HG02642 (cell line): ENCODE measurements at regions not wholly inside any gene's neighbourhood (a gene's known extent, or its start where the extent isn't known, plus 50 kb on each side); places are given as distances from the start of the nearest gene placed in this dataset.
A peak's percentile ranks its signal among the peaks of the same experiment; 100 is the strongest.

Source experiments
- ATAC-seq: cut with Tn5 transposase; IDR thresholded peaks from one replicate; pipeline ENCODE4 v1.9.1; 2021; ENCODE audit warnings: mild to moderate bottlenecking; ENCODE audit not compliant: unreplicated experiment, poor library complexity

DNA sequence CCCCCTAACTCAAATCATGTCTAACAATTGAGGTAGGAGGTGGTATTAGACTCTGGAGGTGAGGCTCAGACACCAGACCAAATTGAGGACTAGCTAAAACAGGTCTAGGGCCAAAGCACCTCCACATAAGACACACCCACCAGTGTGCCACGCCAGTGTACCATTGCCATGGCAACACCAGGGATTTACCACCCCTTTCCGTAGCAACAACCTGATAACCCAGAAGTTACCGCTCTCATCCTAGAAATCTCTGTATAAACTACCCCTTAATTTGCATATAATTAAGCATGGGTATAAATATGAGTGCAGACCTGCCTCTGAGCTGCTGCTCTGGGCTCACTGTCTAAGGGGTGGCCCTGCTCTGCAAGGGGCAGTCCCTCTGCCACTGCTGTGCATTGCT is 57.4 kb upstream of the PPP2R5C start:
- ATAC-seq, result no peak

DNA sequence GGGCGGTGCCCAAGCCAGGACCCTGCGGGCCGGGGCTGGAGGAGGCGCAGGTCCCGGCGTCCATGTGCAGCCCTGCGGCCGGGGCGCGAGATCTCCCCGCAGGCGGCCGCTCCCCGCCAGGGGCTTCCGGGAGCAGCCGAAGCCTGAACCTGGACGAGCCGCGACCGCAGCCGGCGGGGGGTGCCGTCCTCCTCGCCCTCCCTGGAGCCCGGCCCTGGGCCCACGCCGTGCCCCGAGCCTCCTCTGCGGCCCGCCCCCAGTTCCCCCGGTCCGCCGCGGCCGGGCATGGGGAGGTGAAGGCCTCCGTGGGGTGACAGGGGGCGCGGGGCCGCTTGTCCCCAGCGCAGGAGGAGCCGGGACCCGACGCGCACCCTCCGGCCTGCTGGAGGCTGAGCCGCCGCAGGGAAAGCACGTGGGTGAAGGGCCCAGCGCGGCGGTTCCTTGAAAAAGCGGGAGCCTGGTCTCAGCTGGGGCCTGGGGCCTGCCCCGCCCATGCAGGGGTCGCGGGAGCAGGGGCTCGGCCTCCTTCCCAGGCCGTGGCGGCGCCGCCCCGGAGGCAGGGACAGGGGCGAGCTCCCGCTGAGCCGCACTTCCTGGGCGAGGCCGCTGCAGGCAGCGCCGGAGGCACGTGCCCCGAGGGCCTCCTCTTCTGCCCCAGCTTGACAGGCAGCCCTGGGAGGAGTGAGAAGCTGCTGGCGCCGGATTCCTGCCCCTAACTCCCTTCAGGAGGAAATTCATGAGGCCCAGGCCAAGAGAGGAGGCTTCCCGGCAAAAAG is 55.6 kb upstream of the PPP2R5C start:
- ATAC-seq, result peak; percentile 54

DNA sequence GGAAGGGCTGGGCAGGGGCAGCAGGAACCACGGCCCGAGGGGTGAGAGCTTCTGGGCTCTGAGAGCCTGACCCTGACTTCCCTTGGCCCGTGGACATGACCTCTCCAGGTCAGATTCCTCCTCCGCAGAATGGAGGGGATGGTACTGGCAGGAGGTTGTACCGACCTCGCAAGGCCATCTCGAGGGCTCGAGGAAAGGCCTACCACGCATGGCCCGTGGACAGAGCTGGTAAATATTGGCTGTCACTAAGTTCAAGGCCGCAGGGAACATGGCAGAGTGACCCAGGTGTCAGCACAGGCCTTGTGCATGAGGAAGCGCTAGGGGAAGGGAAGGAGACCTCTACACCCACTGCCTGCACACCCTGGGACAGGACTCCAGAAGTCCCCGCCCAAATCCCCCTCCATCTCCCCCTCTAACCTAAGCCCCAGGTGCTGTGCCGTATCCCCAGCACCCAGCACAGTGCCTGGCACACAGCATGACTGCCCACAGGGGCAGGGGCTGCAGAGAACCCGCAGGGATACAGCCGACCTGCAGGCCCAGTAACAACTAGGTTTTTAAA is 54.9 kb upstream of the PPP2R5C start:
- no peak for ATAC-seq

DNA sequence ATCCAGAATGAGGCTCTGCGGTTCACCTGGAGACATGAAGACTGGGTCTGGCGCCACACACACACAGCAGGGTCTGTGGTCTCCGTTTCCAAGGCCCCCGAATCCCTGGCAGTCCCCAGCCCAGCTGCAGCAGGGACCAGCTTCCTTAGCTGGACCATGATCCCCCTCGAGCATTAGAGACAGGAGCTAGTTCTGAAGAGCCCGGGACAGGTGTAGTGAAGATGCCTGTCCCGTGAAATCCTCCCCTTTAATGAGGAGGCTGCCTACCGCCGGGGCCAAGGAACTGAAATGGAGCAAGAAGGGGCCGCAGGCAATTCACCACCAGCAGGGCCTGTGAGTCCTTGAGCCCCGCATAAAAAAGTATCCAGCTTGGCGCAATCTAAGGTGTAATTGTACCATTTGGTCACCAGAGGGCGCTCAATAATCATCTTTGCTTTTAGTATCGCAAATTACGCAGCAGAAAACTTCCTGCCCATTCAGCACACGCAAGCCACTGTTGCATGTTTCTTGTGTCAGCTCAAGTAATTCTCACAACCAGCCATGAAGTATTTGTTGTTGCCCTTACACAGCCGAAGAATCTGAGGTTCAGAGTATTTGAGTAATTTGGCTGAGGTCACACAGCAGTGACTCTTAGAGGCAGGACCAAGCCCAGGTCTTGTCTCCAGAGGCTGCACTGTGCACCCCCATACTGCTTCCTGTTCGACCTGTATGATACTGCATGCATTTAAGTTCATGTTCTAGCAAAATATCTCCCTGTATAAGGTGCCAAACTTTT is 54.3 kb upstream of the PPP2R5C start:
- peak; percentile 46 for ATAC-seq

DNA sequence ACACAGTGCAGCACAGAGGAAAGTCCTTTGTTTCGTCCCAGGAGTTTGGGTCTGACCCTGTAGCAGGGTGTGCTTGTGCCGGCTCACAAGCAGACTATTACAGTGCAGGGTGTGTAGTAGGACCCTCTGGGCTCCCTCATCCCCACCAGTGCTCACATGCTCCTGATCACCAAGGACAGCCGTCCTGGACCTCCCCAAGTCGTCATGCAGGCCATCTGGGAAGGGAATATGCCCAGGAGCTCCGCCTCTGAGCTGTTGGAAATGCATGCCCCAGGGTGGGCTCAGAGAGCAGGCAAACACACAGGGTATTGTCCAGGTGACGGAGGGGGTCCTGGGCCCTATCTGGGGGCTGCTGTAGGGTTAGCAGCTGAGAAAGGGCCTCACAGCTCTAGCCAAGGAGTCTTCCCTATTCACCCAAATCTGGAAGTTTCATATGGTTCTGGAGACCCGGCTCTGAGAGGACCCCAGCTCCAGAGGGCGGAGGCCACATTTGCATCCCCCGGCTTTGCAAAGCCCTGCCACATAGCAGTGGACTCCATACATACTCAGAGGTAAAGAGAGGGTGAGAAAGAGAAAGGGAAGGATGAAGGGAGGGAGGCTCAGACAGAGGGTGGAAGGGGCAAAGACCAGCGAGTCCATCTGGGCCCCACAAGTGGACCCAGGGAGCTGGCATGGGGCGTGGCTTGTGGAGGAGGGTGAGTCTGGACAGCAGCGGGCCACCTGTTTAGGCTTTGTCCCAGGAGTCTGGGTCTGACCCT is 53.5 kb upstream of the PPP2R5C start:
- ATAC-seq, result no peak

DNA sequence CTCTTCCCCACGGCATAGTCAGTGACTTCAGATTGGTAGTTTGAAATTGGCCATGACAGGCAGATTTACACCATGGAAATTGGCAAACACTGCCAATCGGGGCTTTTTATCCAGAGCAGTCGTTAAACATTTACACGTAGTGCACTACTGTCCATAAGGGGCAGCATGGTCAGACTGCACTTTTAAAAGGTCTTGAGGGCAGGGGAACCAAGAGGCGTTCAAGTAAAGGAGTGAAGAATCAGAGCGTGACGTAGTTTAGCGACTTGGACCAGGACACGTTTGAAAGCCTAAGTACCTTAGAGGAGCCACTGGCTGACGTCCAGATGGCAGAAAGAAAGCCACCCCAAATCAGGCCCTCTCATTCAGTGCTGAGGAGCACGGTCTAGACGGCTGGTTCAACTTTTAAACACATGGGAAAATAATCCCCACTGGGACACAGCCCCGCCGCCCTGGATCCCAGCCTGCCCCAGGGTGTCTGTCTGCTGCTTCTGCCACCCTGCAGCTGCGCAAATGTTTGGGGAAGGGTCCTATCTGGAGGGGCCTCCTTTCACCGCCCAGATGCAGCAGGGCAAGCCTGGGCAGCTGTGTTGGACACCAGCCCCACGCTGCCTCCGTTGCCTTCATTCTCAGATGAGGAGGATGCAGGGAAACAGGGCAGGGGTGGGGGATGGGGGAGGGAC is 52.5 kb upstream of the PPP2R5C start:
- ATAC-seq, result no peak

DNA sequence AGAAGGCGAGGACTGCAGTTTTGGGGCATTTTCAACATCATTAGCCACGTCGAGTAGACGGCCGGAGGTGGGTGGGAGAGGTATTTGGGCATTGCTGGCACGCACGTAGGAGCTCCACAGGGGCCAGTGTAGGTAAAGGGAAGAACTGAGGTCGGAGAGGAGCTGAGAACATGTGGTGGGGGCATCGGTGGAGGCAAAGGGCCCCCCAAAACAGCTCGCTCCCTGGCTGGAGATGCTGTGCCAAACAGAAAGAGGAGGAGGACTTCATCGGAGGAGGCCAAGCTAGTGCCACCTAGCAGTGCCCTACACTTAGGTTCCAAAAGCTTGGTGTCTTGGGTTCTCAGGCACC is 52.0 kb upstream of the PPP2R5C start:
- no peak for ATAC-seq

DNA sequence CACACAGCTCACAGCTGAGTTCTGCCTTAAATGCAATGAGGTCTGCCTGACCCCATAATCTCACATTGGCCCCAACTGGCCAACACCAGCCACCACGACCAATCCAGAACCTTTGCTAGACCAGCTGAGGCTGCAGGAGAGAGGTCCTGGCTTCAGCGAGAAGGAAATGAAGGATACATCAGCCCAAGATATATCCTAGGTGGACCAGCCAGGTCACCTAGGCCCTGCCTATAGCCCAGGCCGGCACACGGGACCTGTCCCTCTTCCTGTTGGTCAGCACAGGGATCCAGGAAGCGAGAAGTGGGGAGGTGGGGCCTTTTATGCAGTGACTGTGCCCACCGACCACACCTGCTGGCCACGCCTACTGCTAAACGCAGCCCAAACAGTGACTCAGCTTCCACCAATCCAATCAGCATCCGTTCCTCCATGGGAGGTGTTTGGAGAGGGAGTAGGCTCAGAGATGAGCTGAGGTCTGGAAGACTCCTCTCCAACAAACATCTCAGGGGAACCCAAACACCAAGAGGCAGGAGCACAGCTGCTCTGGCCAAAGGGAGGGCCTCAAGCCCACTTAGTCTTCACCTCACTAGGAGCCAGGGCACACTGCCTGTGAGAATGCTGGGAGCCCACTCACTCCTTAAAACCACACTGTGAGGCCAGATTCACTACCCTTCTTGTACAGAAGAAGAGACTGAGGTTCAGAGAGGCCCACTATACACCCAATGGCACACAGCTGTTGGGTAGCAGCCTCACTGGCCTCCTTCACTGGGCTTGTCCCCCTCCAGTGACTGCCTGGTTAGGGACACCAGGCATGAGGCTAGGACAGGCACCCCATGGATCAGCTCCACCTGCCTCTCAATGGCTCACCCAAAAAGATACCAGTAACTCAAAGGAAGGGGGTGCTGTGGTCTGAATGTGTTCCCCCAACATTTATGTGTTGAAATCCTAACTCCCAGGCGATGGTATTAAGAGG is 51.3 kb upstream of the PPP2R5C start:
- no peak for ATAC-seq

DNA sequence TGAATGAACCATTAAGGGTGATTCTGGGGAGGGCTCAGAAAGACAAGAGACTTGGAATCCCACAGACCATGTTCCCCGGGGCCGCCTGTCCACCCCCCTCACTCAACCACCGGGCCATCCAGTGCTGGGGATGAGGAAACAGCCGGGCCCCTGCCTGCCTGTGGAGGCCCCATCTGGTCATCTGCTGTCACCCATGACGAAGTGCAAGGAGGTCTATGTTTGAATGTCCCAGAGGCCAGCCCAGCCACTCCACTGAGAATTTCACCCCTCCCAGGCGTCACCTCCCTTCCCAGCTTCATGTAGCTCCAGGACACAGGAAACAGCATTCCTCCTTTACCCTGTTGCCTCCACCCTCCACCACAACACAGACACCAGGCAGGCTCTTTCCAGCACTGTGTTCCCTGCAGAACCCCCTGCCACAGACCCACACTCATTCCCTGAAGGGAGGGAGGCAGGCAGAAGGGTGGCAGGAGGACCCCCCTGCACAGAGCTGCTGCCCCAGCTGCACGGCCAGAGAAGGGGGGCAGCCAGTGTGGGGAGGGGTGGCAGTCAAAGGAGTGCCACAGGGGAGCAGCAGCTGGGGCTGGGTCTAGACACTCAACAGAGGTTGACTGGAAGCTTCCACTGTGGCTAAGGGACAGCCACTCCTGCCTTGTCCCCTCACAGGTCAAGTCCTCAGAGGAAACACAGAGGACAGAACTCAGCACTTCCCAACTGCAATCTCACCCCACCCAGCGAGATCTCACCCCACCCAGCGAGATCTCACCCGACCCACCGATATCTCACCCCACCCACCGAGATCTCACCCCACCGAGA is 50.3 kb upstream of the PPP2R5C start:
- no peak for ATAC-seq
